ENCODE measurements at regions not wholly inside any gene's neighbourhood (a gene's known extent, or its start where the extent isn't known, plus 50 kb on each side); places are given as distances from the start of the nearest gene placed in this dataset.

- TF ChIP-seq CTCF (IDR thresholded peaks at IDR 0.05) (no peak), POLR2A (IDR thresholded peaks at IDR 0.05) (no peak), POLR2AphosphoS5 (IDR thresholded peaks at IDR 0.05) (no peak)
Observed at GRCh38 chr19:28117143-28117542, 1095.8 kb downstream of the UQCRFS1 start.
